ENCODE measurements at regions not wholly inside any gene's neighbourhood (a gene's known extent, or its start where the extent isn't known, plus 50 kb on each side); places are given as distances from the start of the nearest gene placed in this dataset.
A peak's percentile ranks its signal among the peaks of the same experiment; 100 is the strongest.

DNA sequence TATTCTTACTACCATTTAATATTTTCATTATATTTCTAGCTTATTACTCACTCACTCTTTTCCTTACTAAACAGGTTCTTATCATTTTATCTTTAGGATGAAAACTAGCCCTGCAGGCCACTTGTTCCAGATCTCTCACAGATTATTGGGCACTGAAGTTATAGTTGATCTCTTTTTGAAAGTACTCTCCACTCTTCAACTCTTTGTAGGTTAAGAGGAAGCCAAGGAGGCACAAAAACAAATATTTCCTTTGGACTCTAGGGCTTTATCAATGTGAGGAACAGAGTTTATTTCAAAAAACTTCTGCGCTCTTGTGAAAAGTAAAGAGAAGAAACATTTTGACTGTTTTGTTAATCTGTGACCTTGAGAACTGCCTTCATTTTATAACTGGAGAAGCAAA is 96.0 kb upstream of the NPHP3 start:
- TF ChIP-seq ZFX (IDR thresholded peaks at IDR 0.05) = no peak
- no peak overlapping the region for H3K27ac ChIP-seq

DNA sequence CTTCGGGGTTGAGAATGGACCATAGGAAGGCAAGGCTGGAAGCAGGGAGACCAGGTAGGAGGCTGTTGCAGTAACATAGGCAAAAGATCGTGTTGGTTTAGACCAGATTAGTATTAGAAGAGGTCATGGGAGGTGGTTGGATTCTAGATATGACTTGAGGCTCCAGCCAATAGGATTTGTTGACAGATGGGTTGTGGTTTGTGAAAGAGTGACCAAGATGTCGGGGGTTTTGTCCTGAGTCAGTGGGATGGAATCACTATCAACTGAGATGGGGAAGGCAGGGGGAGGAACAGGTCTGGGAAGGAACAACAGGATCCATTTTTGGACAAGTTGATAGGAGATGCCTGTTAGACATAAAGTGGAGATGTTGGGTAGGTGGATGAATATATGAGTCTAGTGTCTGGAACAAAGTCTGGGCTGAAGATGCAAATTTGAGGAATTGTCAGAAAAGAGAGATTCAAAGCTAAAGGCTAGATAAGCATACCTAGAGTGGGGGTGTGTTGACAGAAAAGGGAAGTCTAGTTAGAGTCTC is 95.5 kb upstream of the NPHP3 start:
- TF ChIP-seq, protein P1, sequence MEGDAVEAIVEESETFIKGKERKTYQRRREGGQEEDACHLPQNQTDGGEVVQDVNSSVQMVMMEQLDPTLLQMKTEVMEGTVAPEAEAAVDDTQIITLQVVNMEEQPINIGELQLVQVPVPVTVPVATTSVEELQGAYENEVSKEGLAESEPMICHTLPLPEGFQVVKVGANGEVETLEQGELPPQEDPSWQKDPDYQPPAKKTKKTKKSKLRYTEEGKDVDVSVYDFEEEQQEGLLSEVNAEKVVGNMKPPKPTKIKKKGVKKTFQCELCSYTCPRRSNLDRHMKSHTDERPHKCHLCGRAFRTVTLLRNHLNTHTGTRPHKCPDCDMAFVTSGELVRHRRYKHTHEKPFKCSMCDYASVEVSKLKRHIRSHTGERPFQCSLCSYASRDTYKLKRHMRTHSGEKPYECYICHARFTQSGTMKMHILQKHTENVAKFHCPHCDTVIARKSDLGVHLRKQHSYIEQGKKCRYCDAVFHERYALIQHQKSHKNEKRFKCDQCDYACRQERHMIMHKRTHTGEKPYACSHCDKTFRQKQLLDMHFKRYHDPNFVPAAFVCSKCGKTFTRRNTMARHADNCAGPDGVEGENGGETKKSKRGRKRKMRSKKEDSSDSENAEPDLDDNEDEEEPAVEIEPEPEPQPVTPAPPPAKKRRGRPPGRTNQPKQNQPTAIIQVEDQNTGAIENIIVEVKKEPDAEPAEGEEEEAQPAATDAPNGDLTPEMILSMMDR (conservative IDR thresholded peaks at IDR 0.05) = no peak
- TF ChIP-seq ZFX (IDR thresholded peaks at IDR 0.05) = no peak
- H3K27ac ChIP-seq = no peak overlapping the region

DNA sequence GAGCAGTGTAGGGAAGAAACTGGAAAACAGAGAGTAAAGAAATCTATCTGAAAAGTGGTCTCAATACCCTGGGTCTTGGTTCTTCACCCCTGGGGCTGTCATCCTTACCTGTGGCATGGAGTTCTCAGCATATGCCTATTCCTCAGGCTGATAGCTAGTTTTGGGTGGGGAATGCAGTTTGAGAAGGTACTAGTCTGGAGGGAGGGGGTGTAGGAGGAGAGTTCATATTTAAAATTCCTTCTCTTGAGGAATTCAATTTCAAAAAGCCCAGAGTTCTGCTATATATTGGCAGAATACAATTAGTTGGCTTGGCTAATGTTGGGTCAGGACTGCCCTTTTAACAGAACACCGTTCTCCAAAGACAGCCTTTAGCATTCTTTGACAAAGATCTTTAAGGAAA is 82.9 kb upstream of the NPHP3 start:
- no peak for TF ChIP-seq ZFX (IDR thresholded peaks at IDR 0.05)
- TF ChIP-seq, protein P1 (conservative IDR thresholded peaks at IDR 0.05) = no peak
- no peak overlapping the region for H3K27ac ChIP-seq

DNA sequence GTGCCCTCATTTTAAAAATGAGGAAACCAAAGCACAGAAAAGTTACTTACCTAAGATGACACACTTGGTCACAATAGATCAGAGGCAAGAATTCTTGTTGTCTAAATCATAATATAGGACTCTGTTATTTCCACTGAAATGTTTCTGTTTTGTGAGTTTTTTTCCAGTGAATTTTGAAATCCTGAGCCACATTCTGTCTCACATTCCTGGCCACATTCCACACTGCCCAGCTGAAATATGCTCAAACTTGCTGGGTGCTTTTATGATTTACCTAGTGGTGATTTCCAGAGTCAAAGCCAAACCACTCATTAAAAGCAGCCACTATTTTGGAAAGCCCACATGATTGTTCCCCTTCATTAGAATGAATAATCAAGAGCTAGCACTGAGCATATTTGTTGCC is 82.3 kb upstream of the NPHP3 start:
- TF ChIP-seq, protein P1 (conservative IDR thresholded peaks at IDR 0.05) = no peak
- TF ChIP-seq ZFX (IDR thresholded peaks at IDR 0.05) = no peak
- no peak overlapping the region for H3K27ac ChIP-seq

DNA sequence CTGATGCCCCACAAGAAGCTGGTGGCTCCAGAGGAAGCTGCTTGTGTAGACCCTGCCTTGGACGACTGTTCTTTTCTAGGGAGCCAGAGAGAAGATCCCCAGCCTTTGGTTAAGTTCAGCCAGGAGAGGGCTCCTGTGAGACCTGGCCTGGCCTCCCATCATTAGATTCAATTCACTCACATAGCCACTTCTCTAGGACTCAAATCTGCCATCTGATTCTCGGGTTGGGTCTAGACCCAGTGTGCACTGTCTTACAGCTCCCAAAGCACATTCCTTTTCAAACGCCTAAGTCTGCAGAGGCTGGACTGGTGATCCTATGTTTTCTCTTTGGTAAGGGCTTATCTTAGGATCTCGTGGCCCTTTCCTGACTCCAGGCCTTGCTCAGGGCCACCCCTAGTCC is 81.7 kb upstream of the NPHP3 start:
- no peak for TF ChIP-seq ZFX (IDR thresholded peaks at IDR 0.05)
- TF ChIP-seq, protein P1 (conservative IDR thresholded peaks at IDR 0.05) = peak; percentile 34
- H3K27ac ChIP-seq = no peak overlapping the region

DNA sequence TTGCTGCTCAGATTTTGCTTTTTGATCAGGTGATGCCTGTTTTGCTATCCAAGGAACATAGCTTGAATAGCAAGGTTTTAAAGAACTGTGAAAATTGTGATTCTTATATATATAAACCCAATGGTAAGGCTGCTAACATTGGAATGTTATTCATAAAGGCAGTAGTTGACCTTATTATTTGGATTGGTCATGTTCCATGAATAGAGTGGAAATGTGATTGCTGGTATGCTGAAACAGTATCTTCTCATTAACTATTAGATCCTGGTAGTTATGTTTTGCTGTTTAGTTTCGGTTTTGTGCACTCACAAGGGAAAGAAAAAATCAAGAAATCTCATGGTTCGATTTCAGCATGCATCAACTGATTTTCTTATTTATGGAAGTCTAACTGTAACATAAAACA is 78.7 kb upstream of the NPHP3 start:
- TF ChIP-seq ZFX (IDR thresholded peaks at IDR 0.05) = no peak
- TF ChIP-seq, protein P1 (conservative IDR thresholded peaks at IDR 0.05) = no peak

DNA sequence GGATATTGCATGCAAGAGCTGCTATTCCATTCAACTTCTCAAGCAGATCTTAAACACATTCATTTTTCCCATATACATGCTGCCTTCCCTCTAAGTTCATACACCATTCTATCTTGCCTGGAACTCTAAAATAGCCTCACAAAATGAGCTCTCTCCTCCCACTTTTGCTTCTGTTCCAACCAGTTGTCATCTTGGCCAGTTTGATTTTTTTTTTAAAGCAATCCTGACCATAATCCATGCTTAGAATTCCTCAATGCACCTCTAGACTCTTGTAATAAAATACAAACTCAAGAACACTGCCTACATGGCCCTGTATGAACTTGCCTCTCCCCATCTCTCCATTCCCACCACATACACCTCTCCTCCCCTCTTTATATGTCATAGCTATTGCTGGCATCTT is 68.6 kb upstream of the NPHP3 start:
- TF ChIP-seq, protein P1 (conservative IDR thresholded peaks at IDR 0.05) = no peak
- H3K27ac ChIP-seq = no peak overlapping the region

More for the DNA sequence above, 78.7 kb upstream of the NPHP3 start:
- H3K27ac ChIP-seq = no peak overlapping the region

DNA sequence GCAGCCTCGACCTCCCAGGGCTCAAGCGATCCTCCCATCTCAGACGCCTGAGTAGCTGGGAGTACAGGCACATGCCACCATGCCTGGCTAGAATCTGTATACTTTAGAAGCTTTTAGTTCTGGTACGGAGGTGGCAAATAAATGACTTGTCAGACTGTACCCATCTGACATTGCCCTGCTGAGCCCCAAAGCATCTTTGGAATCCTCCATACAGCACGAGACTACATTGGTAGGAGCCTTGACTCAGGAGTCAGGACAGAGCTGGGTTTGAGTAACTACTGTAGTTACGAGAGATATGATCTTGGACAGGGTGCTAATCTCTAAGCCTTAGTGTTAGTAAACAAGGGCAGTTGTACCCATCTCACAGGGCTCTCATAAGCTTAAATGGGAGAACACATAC is 67.8 kb upstream of the NPHP3 start:
- no peak for TF ChIP-seq ZFX (IDR thresholded peaks at IDR 0.05)
- TF ChIP-seq, protein P1 (conservative IDR thresholded peaks at IDR 0.05) = no peak
- no peak overlapping the region for H3K27ac ChIP-seq
